ENCODE measurements at regions not wholly inside any gene's neighbourhood (a gene's known extent, or its start where the extent isn't known, plus 50 kb on each side); places are given as distances from the start of the nearest gene placed in this dataset.

- TF ChIP-seq CTCF (conservative IDR thresholded peaks at IDR 0.05; ENCODE audit: low read depth, low read length) = no peak
- TF ChIP-seq EZH2 (IDR thresholded peaks at IDR 0.05; ENCODE audit: borderline replicate concordance, low read depth, low read length, poor library complexity, severe bottlenecking) = no peak
- intact Hi-C loops (cut with micrococcal nuclease; ENCODE audit: unreplicated experiment) = no loop called here
- POLR2A ChIA-PET (ENCODE audit: low non-redundant PET) = no interaction called here
- Histone ChIP-seq H3K9me3 (ENCODE audit: low read depth, low read length, poor library complexity, severe bottlenecking) (no peaks in the 10 kb centered on the region), H3K27me3 (replicated peaks; ENCODE audit: insufficient read depth, low read depth, low read length, poor library complexity) (no peaks in the 10 kb centered on the region), H3K4me1 (ENCODE audit: insufficient read depth, low read length, poor library complexity, severe bottlenecking) (no peaks in the 10 kb centered on the region), H3K27ac (ENCODE audit: low read depth, low read length, poor library complexity, severe bottlenecking) (no peak overlapping the region), H3K4me3 (ENCODE audit: low read depth, low read length, poor library complexity, severe bottlenecking) (no peak overlapping the region), H3K36me3 (ENCODE audit: insufficient read depth, low read length, poor library complexity, severe bottlenecking) (no peaks in the 10 kb centered on the region)
- CTCF ChIA-PET = no interaction called here
- DNase-seq (ENCODE audit: low spot score) = no peak
- BruUV-seq (replicated peaks) = no TSS peak
Measured at GRCh38 chr22:44550711-44551491, 52.9 kb upstream of the RTL6 start.

- intact Hi-C loops (cut with micrococcal nuclease; ENCODE audit: unreplicated experiment) = no loop called here
- no TSS peak for BruUV-seq (replicated peaks)
- no peaks in the 10 kb centered on the region for H3K4me1 ChIP-seq (ENCODE audit: insufficient read depth, low read length, poor library complexity, severe bottlenecking)
- CTCF ChIA-PET = no interaction called here
- no peak overlapping the region for H3K27ac ChIP-seq (ENCODE audit: low read depth, low read length, poor library complexity, severe bottlenecking)
- DNase-seq (ENCODE audit: low spot score) = no peak
- TF ChIP-seq CTCF (conservative IDR thresholded peaks at IDR 0.05; ENCODE audit: low read depth, low read length) (no peak), EZH2 (IDR thresholded peaks at IDR 0.05; ENCODE audit: borderline replicate concordance, low read depth, low read length, poor library complexity, severe bottlenecking) (no peak)
- no peaks in the 10 kb centered on the region for H3K27me3 ChIP-seq (replicated peaks; ENCODE audit: insufficient read depth, low read depth, low read length, poor library complexity)
- no peak overlapping the region for H3K4me3 ChIP-seq (ENCODE audit: low read depth, low read length, poor library complexity, severe bottlenecking)
- POLR2A ChIA-PET (ENCODE audit: low non-redundant PET) = no interaction called here
- H3K9me3 ChIP-seq (ENCODE audit: low read depth, low read length, poor library complexity, severe bottlenecking) = no peaks in the 10 kb centered on the region
- H3K36me3 ChIP-seq (ENCODE audit: insufficient read depth, low read length, poor library complexity, severe bottlenecking) = no peaks in the 10 kb centered on the region
Measured at GRCh38 chr22:44549701-44550100, 51.7 kb upstream of the RTL6 start.

GRCh38 chr22:44548981-44549380 lies 50.9 kb upstream of the RTL6 start:
- DNase-seq (ENCODE audit: low spot score) = no peak
- POLR2A ChIA-PET (ENCODE audit: low non-redundant PET) = no interaction called here
- no peaks in the 10 kb centered on the region for H3K9me3 ChIP-seq (ENCODE audit: low read depth, low read length, poor library complexity, severe bottlenecking)
- H3K27me3 ChIP-seq (replicated peaks; ENCODE audit: insufficient read depth, low read depth, low read length, poor library complexity) = no peaks in the 10 kb centered on the region
- no peaks in the 10 kb centered on the region for H3K4me1 ChIP-seq (ENCODE audit: insufficient read depth, low read length, poor library complexity, severe bottlenecking)
- BruUV-seq (replicated peaks) = no TSS peak
- H3K36me3 ChIP-seq (ENCODE audit: insufficient read depth, low read length, poor library complexity, severe bottlenecking) = no peaks in the 10 kb centered on the region
- H3K4me3 ChIP-seq (ENCODE audit: low read depth, low read length, poor library complexity, severe bottlenecking) = no peak overlapping the region
- intact Hi-C loops (cut with micrococcal nuclease; ENCODE audit: unreplicated experiment) = no loop called here
- H3K27ac ChIP-seq (ENCODE audit: low read depth, low read length, poor library complexity, severe bottlenecking) = no peak overlapping the region
- no peak for TF ChIP-seq EZH2 (IDR thresholded peaks at IDR 0.05; ENCODE audit: borderline replicate concordance, low read depth, low read length, poor library complexity, severe bottlenecking)
- no peak for TF ChIP-seq CTCF (conservative IDR thresholded peaks at IDR 0.05; ENCODE audit: low read depth, low read length)
- CTCF ChIA-PET = no interaction called here

Data from A673 (cell line).